ENCODE measurements at regions not wholly inside any gene's neighbourhood (a gene's known extent, or its start where the extent isn't known, plus 50 kb on each side); places are given as distances from the start of the nearest gene placed in this dataset.

- in situ Hi-C loops (cut with HindIII; ENCODE audit: low pct_unique_long_range_greater_than_20kb, low sequenced_read_pairs) (no loop called here), intact Hi-C loops (cut with micrococcal nuclease; ENCODE audit: unreplicated experiment) (no loop called here)
- Histone ChIP-seq H3K27me3 (ENCODE audit: control insufficient read depth, insufficient read depth, low read length) (no peaks in the 10 kb centered on the region), H3K4me3 (ENCODE audit: low read depth in 2 of 2, low read length in 2 of 2) (no peak overlapping the region), H3K36me3 (ENCODE audit: control insufficient read depth, insufficient read depth, low read length) (no peaks in the 10 kb centered on the region), H3K4me1 (ENCODE audit: control insufficient read depth, insufficient read depth, low read length) (no peaks in the 10 kb centered on the region), H3K9me3 (ENCODE audit: control insufficient read depth, insufficient read depth, low read depth, low read length) (no peaks in the 10 kb centered on the region), H3K27ac (ENCODE audit: low read length) (no peak overlapping the region)
- no peak for DNase-seq (ENCODE audit: low read depth, low spot score)
- CTCF ChIA-PET, result no interaction called here
- BruUV-seq (replicated peaks), result no TSS peak
- POLR2A ChIA-PET, result no interaction called here
- no peak for ATAC-seq
- TF ChIP-seq POLR2AphosphoS5 (IDR thresholded peaks at IDR 0.05; ENCODE audit: low read depth, low read length) (no peak), SIN3A (IDR thresholded peaks at IDR 0.05; ENCODE audit: borderline replicate concordance, insufficient read depth, low read depth, low read length) (no peak), TCF7L2 (IDR thresholded peaks at IDR 0.05; ENCODE audit: low read depth, low read length) (no peak), CTCF (IDR thresholded peaks at IDR 0.05) (no peak), REST (IDR thresholded peaks at IDR 0.05; ENCODE audit: insufficient read depth in 1 of 2, low read depth in 2 of 2, low read length in 1 of 2) (no peak)
These were observed 428.7 kb upstream of the RAG2 start for GRCh38 chr11:37026741-37027140.

DNA sequence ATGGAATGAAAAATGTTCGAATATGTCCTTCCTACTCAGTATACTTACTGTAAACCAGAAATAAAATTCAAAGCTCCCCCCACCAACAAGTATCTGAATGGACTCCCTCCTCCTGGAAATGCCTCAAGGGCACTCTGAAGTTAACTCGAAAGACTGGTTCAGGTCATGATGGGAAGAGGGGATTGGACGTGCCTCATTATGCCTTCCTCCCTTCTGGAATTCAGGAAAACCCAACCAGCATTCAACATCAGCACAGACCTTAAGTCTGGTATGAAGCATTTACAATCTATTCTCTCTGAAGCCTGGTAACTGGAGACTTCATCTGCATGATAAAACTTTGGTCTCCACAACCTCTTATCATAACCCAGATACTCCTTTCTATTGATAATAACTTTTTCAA lies 428.3 kb upstream of the RAG2 start:
- no peaks in the 10 kb centered on the region for H3K36me3 ChIP-seq (ENCODE audit: control insufficient read depth, insufficient read depth, low read length)
- H3K4me1 ChIP-seq (ENCODE audit: control insufficient read depth, insufficient read depth, low read length), result no peaks in the 10 kb centered on the region
- ChIA-PET CTCF (no interaction called here), POLR2A (no interaction called here)
- no peak overlapping the region for H3K4me3 ChIP-seq (ENCODE audit: low read depth in 2 of 2, low read length in 2 of 2)
- no TSS peak for BruUV-seq (replicated peaks)
- intact Hi-C loops (cut with micrococcal nuclease; ENCODE audit: unreplicated experiment), result no loop called here
- ATAC-seq (no peak), DNase-seq (ENCODE audit: low read depth, low spot score) (no peak)
- in situ Hi-C loops (cut with HindIII; ENCODE audit: low pct_unique_long_range_greater_than_20kb, low sequenced_read_pairs), result no loop called here
- H3K27ac ChIP-seq (ENCODE audit: low read length), result no peak overlapping the region
- TF ChIP-seq TCF7L2 (IDR thresholded peaks at IDR 0.05; ENCODE audit: low read depth, low read length) (no peak), SIN3A (IDR thresholded peaks at IDR 0.05; ENCODE audit: borderline replicate concordance, insufficient read depth, low read depth, low read length) (no peak), POLR2AphosphoS5 (IDR thresholded peaks at IDR 0.05; ENCODE audit: low read depth, low read length) (no peak), CTCF (IDR thresholded peaks at IDR 0.05) (no peak), REST (IDR thresholded peaks at IDR 0.05; ENCODE audit: insufficient read depth in 1 of 2, low read depth in 2 of 2, low read length in 1 of 2) (no peak)
- no peaks in the 10 kb centered on the region for H3K9me3 ChIP-seq (ENCODE audit: control insufficient read depth, insufficient read depth, low read depth, low read length)
- H3K27me3 ChIP-seq (ENCODE audit: control insufficient read depth, insufficient read depth, low read length), result no peaks in the 10 kb centered on the region

Measured in Panc1 (cell line).